Stimulated activated CD8-positive, alpha-beta memory T cell treated with anti-CD3 and anti-CD28 coated beads, Interleukin-12 subunit alpha, Interleukin-12 subunit beta, amount 100 ng/mL, for 24 hours (primary cell): ENCODE measurements at regions not wholly inside any gene's neighbourhood (a gene's known extent, or its start where the extent isn't known, plus 50 kb on each side); places are given as distances from the start of the nearest gene placed in this dataset.

Experiments
- DNase-seq: peaks from one replicate; pipeline ENCODE4 v3.0.0-alpha.2; 2020; ENCODE audit errors: extremely low read depth

DNA sequence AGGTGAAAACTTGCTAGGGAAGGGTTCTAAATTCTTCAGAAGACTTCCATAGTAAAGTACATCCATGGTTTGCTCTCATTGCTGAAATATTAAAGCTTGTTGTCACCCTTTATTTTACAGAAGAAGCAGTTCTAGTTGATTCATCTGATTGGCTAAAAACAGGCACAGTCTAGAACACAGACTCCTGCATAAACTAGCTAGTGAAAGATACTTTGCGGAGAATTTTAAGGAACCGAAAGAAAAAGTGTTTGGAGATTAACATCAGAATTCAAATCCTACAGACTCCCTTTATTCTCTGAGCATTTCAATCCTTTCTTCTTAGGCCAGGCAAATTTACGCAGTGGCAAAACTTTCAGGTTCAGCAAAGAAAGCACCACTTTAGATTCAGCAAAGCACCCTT lies 1076.5 kb upstream of the ZEB2 start:
- no peak for DNase-seq

- DNase-seq, result no peak
Observed at GRCh38 chr2:145595296-145595695, 1075.4 kb upstream of the ZEB2 start.

- DNase-seq, result no peak
Observed at GRCh38 chr2:145593991-145594614, 1074.2 kb upstream of the ZEB2 start.

DNA sequence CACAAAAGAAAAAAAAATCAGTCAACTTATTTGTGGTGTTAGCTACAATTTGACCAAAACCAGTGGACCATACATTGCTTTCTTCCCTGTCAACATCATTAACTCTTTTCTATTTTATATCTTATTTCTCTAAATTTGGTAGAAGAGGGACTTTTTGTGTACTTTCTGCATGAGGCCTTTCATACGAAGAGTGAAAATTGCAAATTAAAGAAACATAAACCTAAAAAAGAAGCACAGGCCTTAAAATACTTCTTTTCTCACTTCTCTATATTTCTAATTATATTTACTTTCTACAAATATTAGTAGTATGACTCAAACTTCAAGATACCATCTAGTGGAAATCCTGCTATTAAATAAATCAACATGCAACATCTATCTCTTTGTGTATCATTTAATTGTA lies 1073.4 kb upstream of the ZEB2 start:
- no peak for DNase-seq

DNA sequence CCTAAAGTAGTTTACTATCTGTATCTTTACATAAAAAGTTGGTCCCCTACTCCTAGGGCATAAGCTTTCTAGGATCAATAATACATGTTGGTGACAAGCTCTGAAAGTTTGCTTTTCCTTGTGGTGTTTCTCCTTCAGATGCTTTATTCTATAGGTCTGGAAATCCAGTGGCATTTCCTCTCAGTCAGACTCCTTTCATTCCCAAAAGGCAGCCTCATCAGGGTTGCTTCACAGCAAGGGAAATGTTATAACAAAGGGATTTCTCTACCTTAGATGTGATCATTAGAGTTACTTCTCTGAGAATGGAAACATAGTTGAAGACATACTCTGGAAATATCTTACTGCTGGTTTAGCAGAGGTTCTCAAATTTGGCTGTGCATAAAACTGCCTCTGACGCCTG lies 1072.4 kb upstream of the ZEB2 start:
- no peak for DNase-seq

- DNase-seq, result no peak
Observed at GRCh38 chr2:145591109-145591809, 1071.3 kb upstream of the ZEB2 start.

DNA sequence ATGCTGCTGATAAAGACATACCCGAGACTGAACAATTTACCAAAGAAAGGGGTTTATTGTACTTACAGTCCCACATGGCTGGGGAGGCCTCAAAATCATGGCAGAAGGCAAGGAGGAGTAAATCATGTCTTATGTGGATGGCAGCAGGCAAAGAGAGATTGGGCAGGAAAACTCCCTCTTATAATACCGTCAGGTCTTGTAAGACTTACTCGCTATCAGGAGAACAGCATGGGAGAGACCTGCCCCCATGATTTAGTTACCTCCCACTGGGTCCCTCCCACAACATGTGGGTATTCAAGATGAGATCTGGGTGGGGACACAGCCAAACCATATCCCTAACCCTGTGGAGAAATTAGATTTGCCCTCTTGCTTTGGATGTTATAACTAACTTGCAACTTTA lies 1068.0 kb upstream of the ZEB2 start:
- DNase-seq, result no peak

DNA sequence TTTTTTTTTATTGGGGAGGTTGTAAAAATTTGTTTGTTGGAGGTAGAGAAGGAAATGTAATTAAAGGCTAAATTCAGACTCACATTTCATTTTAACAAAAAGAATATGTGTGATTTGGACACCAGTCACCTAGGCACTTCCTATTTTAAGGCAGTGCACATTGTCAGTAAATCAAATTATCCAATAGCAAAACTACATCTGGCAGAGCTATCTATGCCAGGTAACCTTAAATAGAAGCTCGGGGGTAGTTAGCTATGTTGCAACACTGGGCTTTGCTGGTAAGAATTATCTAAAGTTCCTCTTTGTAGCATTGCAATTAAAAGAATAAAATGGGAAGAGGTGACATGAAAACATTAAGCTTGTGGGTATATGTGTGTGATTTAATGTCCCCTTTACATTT lies 1064.4 kb upstream of the ZEB2 start:
- no peak for DNase-seq

- DNase-seq, result no peak
Observed at GRCh38 chr2:145573608-145574007, 1053.7 kb upstream of the ZEB2 start.

DNA sequence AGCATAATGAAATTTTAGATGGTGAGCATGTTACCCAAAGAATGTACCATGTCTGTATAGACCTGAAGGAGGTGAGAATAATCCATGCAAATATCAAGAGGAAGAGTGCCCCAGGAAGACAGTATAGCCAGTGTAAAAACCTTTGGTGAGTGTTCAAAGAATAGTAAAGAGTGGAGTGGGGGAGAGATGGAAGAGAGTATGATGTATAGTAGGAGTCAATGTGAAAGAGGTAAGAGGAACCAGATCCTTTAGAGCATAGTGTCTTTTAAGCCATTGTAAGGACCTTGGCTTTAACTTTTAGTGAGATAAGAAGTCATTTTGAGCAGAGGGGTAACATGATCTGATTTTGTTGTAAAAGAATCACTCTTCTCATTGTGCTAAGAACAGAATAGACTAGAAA lies 1052.3 kb upstream of the ZEB2 start:
- DNase-seq, result no peak

DNA sequence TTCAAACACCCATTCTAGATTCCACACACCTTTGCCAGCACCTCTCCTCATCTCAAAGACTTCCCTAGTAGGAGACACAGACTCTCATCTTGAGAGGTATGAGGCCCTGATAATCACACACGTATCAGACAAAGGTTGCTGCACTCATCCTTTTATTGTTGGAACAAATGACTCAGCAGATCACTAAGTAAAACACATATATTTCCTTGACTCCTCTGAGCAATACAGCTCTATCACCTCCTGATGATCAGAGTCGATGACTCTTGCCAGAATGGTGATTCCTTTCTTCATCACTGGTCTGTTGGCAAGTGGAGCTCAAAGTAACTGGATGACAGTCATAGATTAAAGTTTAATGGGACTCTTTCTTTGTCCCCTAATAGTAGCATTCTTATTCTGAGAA lies 1049.2 kb upstream of the ZEB2 start:
- no peak for DNase-seq

GRCh38 chr2:145563741-145564615 lies 1044.1 kb upstream of the ZEB2 start:
- no peak for DNase-seq

GRCh38 chr2:145561152-145561551 lies 1041.2 kb upstream of the ZEB2 start:
- no peak for DNase-seq

- no peak for DNase-seq
Observed at GRCh38 chr2:145558617-145559350, 1038.9 kb upstream of the ZEB2 start.

DNA sequence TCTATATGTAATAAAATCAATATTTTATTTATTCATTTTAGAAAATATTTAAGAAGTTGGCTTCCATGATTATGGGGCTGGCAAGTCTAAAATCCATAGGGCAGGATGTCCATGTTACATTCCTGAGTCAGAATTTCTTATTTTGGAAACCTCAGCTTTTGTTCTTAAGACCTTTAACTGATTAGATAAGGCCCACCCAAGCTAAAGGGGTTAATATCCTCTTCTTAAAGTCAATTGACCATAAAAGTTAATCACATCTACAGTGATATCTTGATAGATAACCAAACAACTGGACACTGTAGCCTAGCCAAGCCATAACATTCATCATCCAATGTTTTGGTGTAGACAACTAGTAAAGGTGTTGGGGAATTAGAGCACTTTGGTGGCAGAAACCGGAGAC lies 1035.4 kb upstream of the ZEB2 start:
- DNase-seq, result no peak

- DNase-seq, result no peak
Observed at GRCh38 chr2:145551686-145552085, 1031.8 kb upstream of the ZEB2 start.

GRCh38 chr2:145548479-145548878 lies 1028.6 kb upstream of the ZEB2 start:
- no peak for DNase-seq

DNA sequence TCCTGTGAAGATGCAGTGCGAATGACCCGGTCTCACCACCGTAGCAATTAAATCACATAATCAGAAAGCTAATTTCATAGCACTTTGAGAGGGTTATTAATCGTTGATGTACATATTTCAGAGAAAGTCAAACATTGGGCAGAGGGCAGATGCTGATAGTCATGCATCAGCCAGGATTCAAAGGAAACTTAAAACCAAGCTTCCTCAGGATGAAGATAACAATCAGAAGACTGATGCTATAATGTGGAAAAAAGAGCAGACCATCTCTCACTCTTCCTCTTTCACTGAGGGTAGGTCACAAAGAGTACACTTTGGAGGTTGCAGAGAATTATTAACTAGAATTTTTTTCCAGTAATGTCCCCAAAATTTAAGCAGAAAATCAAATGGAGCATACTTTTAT lies 1027.7 kb upstream of the ZEB2 start:
- DNase-seq, result no peak

DNA sequence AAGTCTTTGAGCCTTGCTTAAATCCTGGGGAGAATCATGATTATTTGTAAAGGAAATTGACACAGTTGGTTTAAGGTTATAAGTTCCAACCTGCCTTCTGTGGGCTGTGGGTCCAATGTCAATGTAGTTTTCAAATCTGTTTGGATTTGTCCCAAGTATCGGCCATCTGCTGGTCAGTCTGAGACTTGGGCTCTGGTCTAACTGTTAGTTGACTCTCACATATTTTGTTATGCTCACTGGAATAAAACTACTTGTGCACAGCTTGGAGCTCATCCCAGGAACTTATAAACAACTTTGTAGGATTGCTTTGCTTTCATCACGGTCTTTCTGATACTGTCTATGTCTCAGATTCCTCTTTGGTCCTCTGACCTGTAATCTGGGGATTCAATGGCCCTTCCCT lies 1026.2 kb upstream of the ZEB2 start:
- no peak for DNase-seq

- no peak for DNase-seq
Observed at GRCh38 chr2:145543856-145544255, 1023.9 kb upstream of the ZEB2 start.

DNA sequence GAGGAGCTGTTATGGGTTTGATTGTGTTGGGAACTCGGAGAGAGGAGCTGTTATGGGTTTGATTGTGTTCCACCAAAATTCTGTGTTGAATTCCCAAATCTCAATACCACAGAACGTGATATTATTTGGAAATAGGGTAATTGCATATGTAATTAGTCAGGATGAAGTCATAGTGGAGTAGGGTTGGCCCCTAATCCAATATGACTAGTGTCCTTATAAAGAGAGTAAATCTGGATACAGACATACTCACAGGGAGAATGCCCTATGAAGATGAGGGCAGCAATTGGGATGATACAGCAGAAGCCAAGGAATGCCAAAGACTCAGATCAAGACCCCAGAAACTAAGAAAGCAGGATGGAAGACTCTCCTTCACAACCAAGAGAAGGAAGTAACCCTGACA lies 1023.2 kb upstream of the ZEB2 start:
- no peak for DNase-seq

- no peak for DNase-seq
Observed at GRCh38 chr2:145541028-145541427, 1021.1 kb upstream of the ZEB2 start.
